ENCODE measurements at regions not wholly inside any gene's neighbourhood (a gene's known extent, or its start where the extent isn't known, plus 50 kb on each side); places are given as distances from the start of the nearest gene placed in this dataset.

GRCh38 chr9:118017607-118018122 lies 313.5 kb downstream of the TLR4 start:
- DNase-seq, result no peak
- Mint-ChIP-seq H3K9me3 (peaks cover 0 to 15% (median 7%) of the 10 kb centered on the region in 7 donors), H3K36me3 (no peaks in the 10 kb centered on the region), H3K4me3 (no peak overlapping the region), H3K4me1 (no peaks in the 10 kb centered on the region), H3K27me3 (peaks cover 4% of the 10 kb centered on the region), H3K27ac (no peak overlapping the region)
- ATAC-seq (ENCODE audit: low read depth in 2 of 2), result no peak
- Histone ChIP-seq H3K9me3 (ENCODE audit: control insufficient read depth in 2 of 2, low read length in 2 of 2) (peaks cover 3 to 6% of the 10 kb centered on the region in 2 experiments), H3K4me3 (ENCODE audit: low read depth, low read length) (no peak overlapping the region), H3K27me3 (ENCODE audit: control insufficient read depth, insufficient read depth, low read length) (no peaks in the 10 kb centered on the region), H3K36me3 (ENCODE audit: control insufficient read depth, insufficient read depth, low read length) (no peaks in the 10 kb centered on the region), H3K27ac (ENCODE audit: insufficient read depth, low read length, poor library complexity, severe bottlenecking) (no peak overlapping the region), H3K4me1 (ENCODE audit: control insufficient read depth, insufficient read depth, low read length, poor library complexity, severe bottlenecking) (no peaks in the 10 kb centered on the region)

GRCh38 chr9:118023644-118024043 lies 319.4 kb downstream of the TLR4 start:
- Mint-ChIP-seq H3K36me3 (no peaks in the 10 kb centered on the region), H3K4me3 (no peak overlapping the region), H3K27me3 (peaks cover 4% of the 10 kb centered on the region), H3K27ac (no peak overlapping the region), H3K4me1 (no peaks in the 10 kb centered on the region), H3K9me3 (peaks cover 0 to 14% (median under 1%) of the 10 kb centered on the region in 7 donors)
- DNase-seq, result no peak
- Histone ChIP-seq H3K27me3 (ENCODE audit: control insufficient read depth, insufficient read depth, low read length) (no peaks in the 10 kb centered on the region), H3K36me3 (ENCODE audit: control insufficient read depth, insufficient read depth, low read length) (no peaks in the 10 kb centered on the region), H3K4me1 (ENCODE audit: control insufficient read depth, insufficient read depth, low read length, poor library complexity, severe bottlenecking) (no peaks in the 10 kb centered on the region), H3K9me3 (ENCODE audit: control insufficient read depth in 2 of 2, low read length in 2 of 2) (peaks cover 0 to 3% of the 10 kb centered on the region in 2 experiments), H3K27ac (ENCODE audit: insufficient read depth, low read length, poor library complexity, severe bottlenecking) (no peak overlapping the region), H3K4me3 (ENCODE audit: low read depth, low read length) (no peak overlapping the region)
- no peak for ATAC-seq (ENCODE audit: low read depth in 2 of 2)

- H3K4me1 ChIP-seq (ENCODE audit: control insufficient read depth, insufficient read depth, low read length, poor library complexity, severe bottlenecking), result no peaks in the 10 kb centered on the region
- no peak overlapping the region for H3K27ac Mint-ChIP-seq
- ATAC-seq (ENCODE audit: low read depth in 2 of 2), result no peak
- peaks cover 0 to 13% (median 5%) of the 10 kb centered on the region in 7 donors for H3K9me3 Mint-ChIP-seq
- no peaks in the 10 kb centered on the region for H3K27me3 Mint-ChIP-seq
- no peak overlapping the region for H3K27ac ChIP-seq (ENCODE audit: insufficient read depth, low read length, poor library complexity, severe bottlenecking)
- DNase-seq, result no peak
- peaks cover 0 to 10% of the 10 kb centered on the region in 2 experiments for H3K9me3 ChIP-seq (ENCODE audit: control insufficient read depth in 2 of 2, low read length in 2 of 2)
- no peaks in the 10 kb centered on the region for H3K27me3 ChIP-seq (ENCODE audit: control insufficient read depth, insufficient read depth, low read length)
- H3K4me3 ChIP-seq (ENCODE audit: low read depth, low read length), result no peak overlapping the region
- no peak overlapping the region for H3K4me3 Mint-ChIP-seq
- H3K4me1 Mint-ChIP-seq, result no peaks in the 10 kb centered on the region
- no peaks in the 10 kb centered on the region for H3K36me3 ChIP-seq (ENCODE audit: control insufficient read depth, insufficient read depth, low read length)
- H3K36me3 Mint-ChIP-seq, result no peaks in the 10 kb centered on the region
These were observed 324.0 kb downstream of the TLR4 start for GRCh38 chr9:118028225-118028624.

- no peak for DNase-seq
- Histone ChIP-seq H3K27ac (ENCODE audit: insufficient read depth, low read length, poor library complexity, severe bottlenecking) (no peak overlapping the region), H3K36me3 (ENCODE audit: control insufficient read depth, insufficient read depth, low read length) (no peaks in the 10 kb centered on the region), H3K27me3 (ENCODE audit: control insufficient read depth, insufficient read depth, low read length) (no peaks in the 10 kb centered on the region), H3K4me3 (ENCODE audit: low read depth, low read length) (no peak overlapping the region), H3K9me3 (ENCODE audit: control insufficient read depth in 2 of 2, low read length in 2 of 2) (peaks cover 0 to 10% of the 10 kb centered on the region in 2 experiments), H3K4me1 (ENCODE audit: control insufficient read depth, insufficient read depth, low read length, poor library complexity, severe bottlenecking) (no peaks in the 10 kb centered on the region)
- Mint-ChIP-seq H3K27me3 (no peaks in the 10 kb centered on the region), H3K4me1 (no peaks in the 10 kb centered on the region), H3K36me3 (no peaks in the 10 kb centered on the region), H3K4me3 (no peak overlapping the region), H3K27ac (no peak overlapping the region), H3K9me3 (peaks cover 0 to 18% (median 7%) of the 10 kb centered on the region in 7 donors)
- no peak for ATAC-seq (ENCODE audit: low read depth in 2 of 2)
These were observed 325.2 kb downstream of the TLR4 start for GRCh38 chr9:118029425-118029824.

- H3K9me3 Mint-ChIP-seq, result peaks cover 0 to 18% (median 5%) of the 10 kb centered on the region in 7 donors
- no peaks in the 10 kb centered on the region for H3K27me3 ChIP-seq (ENCODE audit: control insufficient read depth, insufficient read depth, low read length)
- no peak overlapping the region for H3K27ac Mint-ChIP-seq
- H3K27ac ChIP-seq (ENCODE audit: insufficient read depth, low read length, poor library complexity, severe bottlenecking), result no peak overlapping the region
- H3K4me1 Mint-ChIP-seq, result no peaks in the 10 kb centered on the region
- H3K36me3 Mint-ChIP-seq, result no peaks in the 10 kb centered on the region
- H3K36me3 ChIP-seq (ENCODE audit: control insufficient read depth, insufficient read depth, low read length), result no peaks in the 10 kb centered on the region
- H3K4me3 ChIP-seq (ENCODE audit: low read depth, low read length), result no peak overlapping the region
- DNase-seq (no peak), ATAC-seq (ENCODE audit: low read depth in 2 of 2) (no peak)
- H3K27me3 Mint-ChIP-seq, result no peaks in the 10 kb centered on the region
- H3K4me3 Mint-ChIP-seq, result no peak overlapping the region
- no peaks in the 10 kb centered on the region for H3K4me1 ChIP-seq (ENCODE audit: control insufficient read depth, insufficient read depth, low read length, poor library complexity, severe bottlenecking)
- peaks cover 0 to 6% of the 10 kb centered on the region in 2 experiments for H3K9me3 ChIP-seq (ENCODE audit: control insufficient read depth in 2 of 2, low read length in 2 of 2)
These were observed 330.5 kb downstream of the TLR4 start for GRCh38 chr9:118034701-118035100.

GRCh38 chr9:118038713-118039112 lies 334.5 kb downstream of the TLR4 start:
- Histone ChIP-seq H3K36me3 (ENCODE audit: control insufficient read depth, insufficient read depth, low read length) (no peaks in the 10 kb centered on the region), H3K4me3 (ENCODE audit: low read depth, low read length) (no peak overlapping the region), H3K9me3 (ENCODE audit: control insufficient read depth in 2 of 2, low read length in 2 of 2) (no peaks in the 10 kb centered on the region), H3K4me1 (ENCODE audit: control insufficient read depth, insufficient read depth, low read length, poor library complexity, severe bottlenecking) (no peaks in the 10 kb centered on the region), H3K27ac (ENCODE audit: insufficient read depth, low read length, poor library complexity, severe bottlenecking) (no peak overlapping the region), H3K27me3 (ENCODE audit: control insufficient read depth, insufficient read depth, low read length) (no peaks in the 10 kb centered on the region)
- H3K4me1 Mint-ChIP-seq, result no peaks in the 10 kb centered on the region
- no peak overlapping the region for H3K27ac Mint-ChIP-seq
- H3K4me3 Mint-ChIP-seq, result no peak overlapping the region
- no peaks in the 10 kb centered on the region for H3K27me3 Mint-ChIP-seq
- no peak for ATAC-seq (ENCODE audit: low read depth in 2 of 2)
- peaks cover 0 to 13% (median 2%) of the 10 kb centered on the region in 7 donors for H3K9me3 Mint-ChIP-seq
- DNase-seq, result no peak
- no peaks in the 10 kb centered on the region for H3K36me3 Mint-ChIP-seq

- Mint-ChIP-seq H3K27me3 (no peaks in the 10 kb centered on the region), H3K36me3 (no peaks in the 10 kb centered on the region), H3K4me3 (no peak overlapping the region), H3K4me1 (no peaks in the 10 kb centered on the region), H3K27ac (no peak overlapping the region), H3K9me3 (peaks cover 0 to 13% (median 4%) of the 10 kb centered on the region in 7 donors)
- Histone ChIP-seq H3K27me3 (ENCODE audit: control insufficient read depth, insufficient read depth, low read length) (no peaks in the 10 kb centered on the region), H3K4me1 (ENCODE audit: control insufficient read depth, insufficient read depth, low read length, poor library complexity, severe bottlenecking) (no peaks in the 10 kb centered on the region), H3K4me3 (ENCODE audit: low read depth, low read length) (no peak overlapping the region), H3K9me3 (ENCODE audit: control insufficient read depth in 2 of 2, low read length in 2 of 2) (no peaks in the 10 kb centered on the region), H3K27ac (ENCODE audit: insufficient read depth, low read length, poor library complexity, severe bottlenecking) (no peak overlapping the region), H3K36me3 (ENCODE audit: control insufficient read depth, insufficient read depth, low read length) (no peaks in the 10 kb centered on the region)
- DNase-seq, result no peak
- no peak for ATAC-seq (ENCODE audit: low read depth in 2 of 2)
These were observed 354.0 kb downstream of the TLR4 start for GRCh38 chr9:118058227-118058626.

GRCh38 chr9:118059484-118060278 lies 355.5 kb downstream of the TLR4 start:
- Mint-ChIP-seq H3K4me3 (no peak overlapping the region), H3K36me3 (no peaks in the 10 kb centered on the region), H3K27me3 (no peaks in the 10 kb centered on the region), H3K9me3 (peaks cover 0 to 14% (median 2%) of the 10 kb centered on the region in 7 donors), H3K27ac (no peak overlapping the region), H3K4me1 (no peaks in the 10 kb centered on the region)
- Histone ChIP-seq H3K27ac (ENCODE audit: insufficient read depth, low read length, poor library complexity, severe bottlenecking) (no peak overlapping the region), H3K4me3 (ENCODE audit: low read depth, low read length) (no peak overlapping the region), H3K9me3 (ENCODE audit: control insufficient read depth in 2 of 2, low read length in 2 of 2) (no peaks in the 10 kb centered on the region), H3K27me3 (ENCODE audit: control insufficient read depth, insufficient read depth, low read length) (no peaks in the 10 kb centered on the region), H3K4me1 (ENCODE audit: control insufficient read depth, insufficient read depth, low read length, poor library complexity, severe bottlenecking) (no peaks in the 10 kb centered on the region), H3K36me3 (ENCODE audit: control insufficient read depth, insufficient read depth, low read length) (no peaks in the 10 kb centered on the region)
- peak in 1 of 3 donors; percentile 8 for DNase-seq
- no peak for ATAC-seq (ENCODE audit: low read depth in 2 of 2)
